ENCODE measurements at regions not wholly inside any gene's neighbourhood (a gene's known extent, or its start where the extent isn't known, plus 50 kb on each side); places are given as distances from the start of the nearest gene placed in this dataset.

DNA sequence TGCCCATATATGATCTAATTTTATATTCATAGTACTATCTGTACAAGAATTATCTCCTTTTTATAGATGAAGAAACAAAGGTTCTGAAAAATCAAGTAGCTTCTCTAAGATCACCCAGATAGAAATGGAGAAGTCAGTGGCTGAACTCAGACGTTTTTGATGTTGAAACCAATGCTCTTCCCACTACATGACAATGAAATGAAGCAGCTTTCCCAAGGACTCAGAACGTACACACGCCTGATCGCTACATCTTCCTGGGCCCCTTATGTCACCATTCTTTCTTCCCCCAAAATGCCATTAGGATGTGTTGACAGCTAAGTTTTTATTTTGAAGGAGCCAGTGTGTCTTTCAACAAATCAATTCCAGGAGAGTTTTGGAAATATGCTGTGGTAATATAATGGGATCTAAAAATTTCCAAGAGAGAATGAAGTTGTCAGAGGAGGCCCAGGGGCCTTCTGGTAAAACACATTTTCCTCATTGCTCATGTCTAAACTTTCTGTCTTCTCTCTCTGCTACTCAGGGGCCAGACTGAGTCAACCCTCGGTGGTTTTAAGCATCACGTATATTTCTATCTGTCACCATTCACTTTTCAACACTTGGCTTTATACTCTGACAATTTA, 98.1 kb upstream of the COL21A1 start:
- DNase-seq: no peak

DNA sequence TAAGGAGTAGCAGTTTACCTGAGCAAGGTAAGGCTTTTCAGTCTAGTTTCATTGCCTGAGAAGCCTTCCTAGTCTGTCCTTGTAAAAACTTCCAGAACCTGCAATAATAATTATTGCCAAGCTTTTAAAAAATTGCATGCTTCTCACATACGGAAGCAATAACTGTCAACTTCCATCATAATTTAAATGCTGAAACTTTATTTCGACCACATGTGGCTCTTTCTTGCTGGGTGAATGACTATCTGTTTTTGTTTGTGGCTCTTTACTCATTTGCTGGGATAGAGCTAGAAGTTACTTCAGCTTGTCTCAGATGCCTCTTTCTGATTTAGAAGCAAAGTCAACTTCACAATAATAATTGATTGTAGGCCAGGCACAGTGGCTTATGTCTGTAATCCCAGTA, 95.9 kb upstream of the COL21A1 start:
- DNase-seq: no peak

DNA sequence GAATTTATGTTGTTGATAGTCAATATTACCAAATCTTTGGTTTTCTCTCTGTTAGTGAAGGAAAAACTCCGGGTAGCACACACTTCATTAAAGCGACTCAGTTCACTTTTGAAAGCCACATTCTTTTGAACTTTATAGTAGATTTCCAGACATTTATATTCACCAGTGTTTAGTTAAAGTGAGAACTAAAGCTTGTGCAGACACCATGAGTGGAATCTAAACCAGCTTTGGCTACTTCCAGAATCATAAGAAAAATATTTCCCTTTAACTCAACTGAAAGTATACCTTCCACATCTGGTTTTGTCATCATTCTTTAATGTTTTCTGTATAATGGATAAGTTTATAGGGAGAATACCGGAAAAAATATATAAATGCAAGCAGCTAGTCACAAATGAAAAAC, 92.1 kb upstream of the COL21A1 start:
- DNase-seq: no peak

DNA sequence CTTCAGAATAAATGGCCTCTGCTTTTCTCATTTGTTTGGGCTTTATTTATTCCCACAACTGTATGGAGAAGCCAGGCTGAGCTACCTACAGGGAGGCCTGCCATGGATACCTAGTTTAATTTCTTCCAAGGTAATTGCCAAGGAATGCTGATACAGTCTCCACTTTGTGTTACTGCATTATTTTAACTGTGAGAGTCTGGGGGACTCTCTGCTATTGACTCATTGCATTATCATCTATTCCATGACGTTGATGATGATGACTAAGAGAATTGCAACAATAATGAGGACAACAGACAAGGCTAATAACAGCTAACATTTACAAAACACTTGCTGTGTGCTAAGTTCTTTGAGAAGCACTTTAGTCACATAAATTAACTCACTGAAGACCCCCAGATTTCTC, 88.3 kb upstream of the COL21A1 start:
- no peak for DNase-seq

DNA sequence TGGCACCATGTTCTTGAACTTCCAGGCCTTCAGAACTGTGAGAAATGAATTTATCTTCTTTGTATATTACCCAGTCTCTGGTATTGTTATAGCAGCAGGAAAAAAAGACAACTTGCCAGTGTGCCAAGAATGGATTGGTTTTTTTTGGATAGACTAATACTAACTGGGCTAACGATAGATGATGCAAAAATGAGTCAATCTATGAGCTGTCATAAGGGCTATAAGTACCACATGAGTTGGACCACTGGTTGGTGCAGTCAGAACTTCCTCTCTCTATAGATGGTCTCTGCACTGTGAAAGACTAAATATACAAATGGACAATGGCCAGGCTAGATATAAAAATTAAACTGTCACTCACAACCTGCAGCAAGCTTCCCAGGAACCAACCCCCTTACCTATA, 87.6 kb upstream of the COL21A1 start:
- no peak for DNase-seq

DNA sequence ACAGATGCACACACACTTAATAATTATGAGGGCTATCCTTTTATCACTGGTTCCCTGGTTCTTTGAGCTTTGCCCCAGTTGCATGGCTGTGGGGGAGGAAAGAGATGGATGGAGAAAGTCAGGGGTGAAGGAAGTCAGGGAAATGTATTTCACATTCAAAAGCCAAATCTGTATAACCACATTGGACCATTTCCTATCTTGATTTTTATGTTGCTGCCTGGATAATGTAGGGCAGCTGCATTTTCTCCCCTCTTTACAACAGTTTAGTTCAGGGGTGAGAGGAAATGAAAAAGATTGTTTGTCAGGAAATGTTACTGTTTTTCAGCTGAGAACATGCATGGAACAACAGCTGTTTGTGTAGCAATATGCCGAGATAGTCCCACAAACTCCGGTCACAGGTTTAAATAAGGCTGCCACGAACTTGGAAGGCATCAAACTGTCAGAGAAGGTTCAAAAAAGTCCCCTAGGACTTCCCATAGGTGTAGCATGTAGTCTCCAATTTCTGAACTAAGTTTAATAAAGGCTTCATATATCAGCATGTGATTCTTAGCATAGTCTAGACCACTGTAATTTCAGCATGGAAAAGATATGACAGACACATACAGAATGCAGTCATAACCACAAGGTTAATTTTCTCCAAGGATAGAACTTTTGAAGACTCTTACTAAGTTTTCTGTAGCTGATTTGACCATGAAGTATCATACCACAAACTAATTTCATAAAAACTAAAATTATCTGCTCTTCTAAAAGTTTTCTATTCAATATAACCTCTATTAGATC, 82.1 kb upstream of the COL21A1 start:
- DNase-seq: no peak

DNA sequence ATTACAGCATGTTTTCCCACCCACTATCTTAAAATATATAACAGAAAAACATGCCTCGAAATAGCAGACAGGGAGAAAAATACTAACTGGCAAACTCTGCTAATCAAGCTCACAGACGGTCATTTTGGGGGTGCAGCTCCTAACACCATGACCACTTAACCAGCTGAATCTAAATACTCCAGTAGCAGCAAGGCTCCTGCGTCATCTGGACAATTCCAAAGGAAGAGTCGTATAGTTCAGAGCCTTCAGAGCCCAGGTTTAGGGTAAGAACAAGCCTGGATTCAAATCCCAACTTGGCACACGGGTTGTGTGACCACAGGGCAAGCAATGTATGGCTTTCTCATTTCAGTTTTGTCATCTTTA, 81.3 kb upstream of the COL21A1 start:
- no peak for DNase-seq

DNA sequence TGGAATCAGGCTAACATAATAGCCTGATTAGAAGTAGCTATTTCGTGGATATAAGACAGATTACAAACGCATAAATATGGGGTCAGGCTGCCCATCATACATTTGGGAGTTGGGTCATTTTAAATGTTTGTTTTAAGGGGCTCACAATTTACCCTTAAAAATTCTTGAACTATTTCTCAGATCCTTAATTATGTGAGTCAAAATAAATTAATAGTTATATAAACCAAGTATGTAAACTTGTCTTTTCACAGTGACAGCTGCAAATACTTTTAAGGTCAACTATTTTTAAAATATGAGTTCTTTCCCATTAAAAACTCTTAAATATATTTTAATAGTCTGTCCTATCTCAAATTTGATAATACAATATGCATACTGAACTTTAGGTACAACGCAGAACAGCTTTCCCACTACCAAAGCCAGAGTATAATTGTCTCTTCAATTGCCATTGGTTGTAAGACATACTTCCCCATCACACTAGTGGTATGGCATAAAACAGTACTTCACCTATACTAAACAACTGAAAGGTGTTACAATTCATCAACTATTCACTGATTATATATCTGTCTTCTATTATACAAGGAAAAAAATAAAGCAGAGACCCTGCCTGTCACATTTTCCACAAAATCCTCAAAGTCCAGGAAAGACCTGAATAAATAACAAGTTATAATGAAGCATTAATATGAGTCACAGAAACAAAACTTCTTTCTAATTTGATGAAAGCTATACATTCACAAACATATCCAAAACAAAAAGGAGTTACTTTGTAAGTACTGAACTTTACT, 80.8 kb upstream of the COL21A1 start:
- no peak for DNase-seq

DNA sequence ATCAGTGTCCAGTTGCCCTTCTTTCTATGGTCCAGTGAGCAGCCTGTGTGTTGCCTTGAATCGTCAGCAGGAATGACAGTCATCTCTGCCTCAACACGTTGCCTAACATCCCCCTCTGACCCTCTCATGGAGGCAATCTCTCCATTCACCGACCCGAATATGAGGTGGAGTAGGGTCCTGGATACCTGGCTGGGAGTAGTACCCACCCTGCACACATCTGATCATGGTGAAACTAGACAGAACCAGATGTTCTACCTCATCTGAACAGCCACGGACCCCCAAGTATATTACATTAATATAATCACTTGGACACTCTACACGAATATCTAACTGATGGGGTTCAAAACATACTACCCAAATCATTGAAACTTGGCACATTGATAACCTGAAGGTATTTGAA, 77.0 kb upstream of the COL21A1 start:
- DNase-seq: no peak

DNA sequence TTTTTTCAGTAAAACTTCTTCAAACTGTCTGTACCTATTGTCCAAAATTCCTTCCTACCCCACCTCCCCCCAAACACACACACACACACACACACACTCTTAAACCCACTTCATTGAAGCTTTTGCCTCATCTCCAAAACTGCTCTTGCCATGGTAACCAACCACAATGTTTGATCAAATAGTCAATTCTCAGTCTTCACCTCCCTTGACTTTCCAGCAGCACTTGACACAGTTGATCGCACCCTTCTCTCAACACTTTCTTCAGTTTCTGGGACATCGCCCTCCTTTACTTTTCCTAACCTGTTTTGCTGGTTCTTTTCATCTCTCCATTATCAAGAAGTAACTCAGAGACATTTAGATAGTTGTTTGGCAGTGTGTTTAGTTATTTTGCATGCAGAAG, 71.5 kb upstream of the COL21A1 start:
- DNase-seq: no peak

DNA sequence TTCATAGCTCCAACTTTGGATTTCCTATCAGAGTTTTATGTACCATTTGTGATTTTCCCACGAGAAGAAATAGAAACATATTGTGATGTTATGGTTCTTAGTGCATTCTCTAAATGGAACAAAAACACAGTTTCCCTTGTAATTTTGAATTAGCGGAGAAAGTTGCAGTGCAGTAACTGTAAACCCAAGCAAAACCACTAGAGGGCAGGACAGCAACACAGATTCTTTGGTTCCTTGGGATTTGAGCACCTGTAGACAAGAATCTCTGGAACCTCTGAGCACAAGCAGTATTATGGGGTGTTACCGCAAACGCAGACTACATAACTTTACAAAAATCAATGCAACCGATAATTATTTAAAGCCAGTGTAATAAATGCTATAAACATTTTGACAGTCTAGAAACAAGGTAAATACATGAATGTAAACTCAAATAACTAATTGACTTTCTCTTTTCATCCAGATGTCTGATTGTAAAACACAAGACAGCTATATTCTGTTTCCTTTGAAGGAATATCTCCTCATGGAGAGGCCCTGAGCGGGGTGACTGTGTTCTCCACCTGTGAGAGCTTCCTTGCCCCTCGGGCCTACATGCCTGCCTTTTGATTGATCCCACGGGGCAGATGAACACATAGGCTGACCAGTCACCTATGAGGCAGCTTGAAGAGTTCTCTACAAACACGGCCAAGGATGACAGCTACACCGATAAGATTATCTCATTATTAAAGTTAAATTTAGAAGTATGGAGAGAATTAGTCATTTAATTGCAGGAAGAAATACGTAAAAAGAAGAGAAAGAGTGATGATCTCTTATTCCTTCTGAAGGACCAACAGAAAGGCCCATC, 67.5 kb upstream of the COL21A1 start:
- peak; percentile 11 to 72 (median 40) for DNase-seq

DNA sequence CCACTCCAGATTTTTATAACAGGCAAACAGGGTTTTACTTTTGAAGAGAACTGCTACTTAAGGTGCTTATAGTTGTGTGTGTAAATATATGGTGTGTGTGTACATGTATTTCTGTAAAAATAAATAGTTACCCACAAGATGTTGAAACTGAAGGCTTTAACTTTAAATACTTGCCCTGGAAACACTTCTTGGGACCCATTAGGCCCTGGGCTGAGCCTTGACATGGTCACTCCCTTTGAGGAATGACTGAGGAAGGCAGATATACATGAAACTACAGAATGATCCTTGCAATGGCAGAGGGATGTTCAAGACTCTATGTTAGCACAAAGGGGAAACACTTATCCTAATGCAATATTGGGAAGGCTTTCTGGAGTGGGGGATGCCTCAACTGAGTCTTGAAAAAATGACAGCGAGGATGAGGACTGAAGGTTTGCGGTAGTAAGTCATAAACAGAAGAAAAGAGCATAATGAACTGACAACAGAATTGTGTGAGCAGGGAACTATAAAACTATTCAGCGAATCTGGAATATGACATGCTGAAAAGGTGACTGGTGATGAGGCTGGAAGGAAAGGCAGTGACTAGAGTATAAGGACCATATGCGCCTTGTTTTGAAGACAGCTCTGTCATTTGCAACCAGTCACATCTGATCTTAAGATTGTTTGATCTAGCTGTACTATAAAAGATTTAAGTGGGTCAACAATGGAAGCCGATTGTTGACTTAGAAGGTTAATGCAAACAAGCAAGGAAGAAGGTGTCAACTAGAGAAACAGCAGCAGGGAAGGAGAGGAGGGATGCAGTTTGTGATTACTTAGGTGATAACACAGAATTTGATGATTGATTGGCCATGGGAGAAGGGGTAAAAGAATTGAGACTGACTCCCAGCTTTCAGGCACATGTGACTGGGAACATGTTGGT, 64.4 kb upstream of the COL21A1 start:
- peak in 1 of 3 experiments; percentile 40 for DNase-seq

DNA sequence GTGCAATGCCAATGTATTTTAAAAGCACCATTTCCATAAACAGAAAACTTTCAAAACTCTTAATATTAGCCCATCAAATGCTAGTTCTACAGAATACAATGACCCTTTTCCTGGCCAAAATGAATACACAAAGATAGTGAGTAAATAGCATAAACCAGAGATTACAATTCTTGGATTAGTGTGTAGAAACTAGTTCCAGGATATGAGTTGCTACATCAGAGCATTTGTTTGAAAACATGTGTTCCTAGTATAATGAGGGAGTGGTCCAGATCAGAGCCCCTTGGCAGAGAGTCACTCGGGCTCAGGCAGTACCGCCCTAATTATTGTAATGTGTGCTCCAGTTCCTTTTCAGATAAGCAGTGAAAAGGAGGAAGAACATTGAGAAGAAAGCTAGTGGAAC, 63.7 kb upstream of the COL21A1 start:
- DNase-seq: no peak

DNA sequence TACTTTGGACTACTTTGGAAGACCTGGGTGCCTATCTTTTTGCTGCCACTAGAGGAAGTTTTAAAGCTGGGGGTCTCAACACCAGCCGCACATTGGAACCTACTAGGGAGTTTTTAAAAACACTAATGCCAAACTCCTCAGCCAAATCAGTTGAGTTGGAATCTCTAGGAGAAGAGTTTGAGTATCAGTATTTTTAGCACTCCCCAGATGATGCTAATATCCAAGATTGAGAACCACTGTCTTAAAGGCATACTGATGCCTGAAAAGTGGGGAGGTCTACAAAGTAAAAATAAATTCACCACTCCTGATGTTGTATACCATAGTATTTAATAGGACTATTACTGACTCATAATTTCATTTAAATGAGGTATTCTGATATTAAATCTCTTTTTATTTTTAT, 62.9 kb upstream of the COL21A1 start:
- no peak for DNase-seq

DNA sequence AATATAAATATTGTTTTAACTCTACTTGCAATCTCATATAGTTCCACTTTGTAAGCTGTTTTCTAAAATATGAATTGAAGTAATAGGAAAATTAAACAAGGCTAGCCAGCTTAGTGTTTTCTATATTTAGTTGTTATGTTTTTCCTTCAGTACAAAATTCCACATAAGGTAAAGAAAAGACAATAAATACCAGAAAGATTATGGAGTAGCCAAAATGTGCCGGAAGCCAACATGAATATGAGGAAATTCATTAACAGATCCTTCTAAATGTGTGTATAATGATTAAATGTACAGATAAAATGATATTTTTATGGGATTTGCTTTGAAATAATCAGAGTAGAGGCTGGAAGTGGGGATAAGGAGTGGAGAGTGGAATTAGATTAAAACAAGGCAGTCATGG, 52.5 kb upstream of the COL21A1 start:
- DNase-seq: no peak

DNA sequence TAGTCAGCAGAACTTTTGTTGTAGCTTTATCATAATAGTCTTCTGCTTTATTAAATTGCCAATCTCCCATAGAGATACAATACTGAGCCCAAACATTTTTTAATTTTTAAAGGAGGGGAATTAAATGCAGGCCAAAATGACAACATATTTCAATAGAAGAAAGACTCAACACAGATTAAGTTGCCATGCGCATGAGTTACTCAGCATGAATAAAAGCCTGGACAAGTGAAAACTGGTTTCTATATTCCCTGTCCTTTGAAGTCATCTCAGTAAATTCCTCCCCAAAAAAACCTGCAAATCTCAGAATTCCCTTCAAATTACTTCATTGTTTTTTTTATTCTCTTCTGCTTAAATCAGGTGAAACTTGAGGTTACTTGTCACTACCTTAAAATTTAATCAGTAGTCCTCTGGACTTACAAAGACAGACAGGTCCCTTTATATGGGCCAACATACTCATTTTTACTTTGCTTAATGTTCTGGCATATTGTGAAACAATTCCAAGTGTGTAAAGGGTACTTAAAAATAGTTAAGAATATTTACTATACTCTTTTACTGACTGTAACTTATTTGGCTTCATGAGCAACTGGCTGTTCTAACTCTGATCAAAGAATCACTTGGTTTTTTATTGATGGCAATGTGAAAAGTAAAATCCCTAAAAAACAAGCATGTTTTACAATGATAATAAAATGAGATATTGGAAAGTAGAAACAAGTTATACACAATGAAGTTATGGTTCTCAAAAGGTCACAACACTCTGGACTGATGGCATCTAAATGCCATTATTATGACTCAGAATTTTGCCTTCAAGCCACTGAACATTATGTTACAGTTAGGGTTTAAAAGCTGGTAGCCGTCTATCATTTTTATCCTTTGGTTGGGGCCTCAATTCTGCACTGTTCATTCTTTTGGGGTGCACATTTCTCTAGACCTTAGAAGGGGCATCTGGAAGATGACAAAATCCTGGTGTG, 49.9 kb upstream of the COL21A1 start:
- DNase-seq: no peak
